ENCODE measurements at regions not wholly inside any gene's neighbourhood (a gene's known extent, or its start where the extent isn't known, plus 50 kb on each side); places are given as distances from the start of the nearest gene placed in this dataset.
"Not testable (repeated sequence)": the region's sequence is repeated elsewhere in the genome, so short reads cannot be mapped to it uniquely, and the experiment has no call there.

DNA sequence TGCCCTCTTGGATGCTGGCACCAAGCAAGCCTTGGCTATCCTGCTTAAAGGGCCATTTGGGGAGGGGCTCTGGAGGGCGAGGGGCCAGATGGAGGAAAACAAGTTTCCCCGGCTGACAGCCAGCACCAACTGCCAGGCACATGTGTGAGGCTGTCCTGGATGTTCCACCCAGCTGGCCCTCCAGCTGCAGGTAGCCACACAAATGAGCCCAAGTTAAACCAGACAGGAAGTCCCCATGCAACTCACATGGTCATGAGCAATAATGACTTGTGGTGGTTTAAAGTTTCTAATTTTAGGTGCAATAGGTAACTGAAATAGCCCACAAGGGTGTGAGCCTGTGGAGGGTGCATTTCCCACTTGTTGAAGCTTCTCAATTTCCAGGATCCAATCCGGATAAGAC is 198.0 kb downstream of the OTOP1 start:
- H3K27me3 ChIP-seq (replicated peaks); DNase-seq (ENCODE audit: low read depth in 1 of 2, low spot score in 2 of 2); H3K27ac ChIP-seq; H3K36me3 ChIP-seq; H3K4me3 ChIP-seq; H3K4me1 ChIP-seq (replicated peaks); H3K9me3 ChIP-seq (replicated peaks): not testable (repeated sequence)

DNA sequence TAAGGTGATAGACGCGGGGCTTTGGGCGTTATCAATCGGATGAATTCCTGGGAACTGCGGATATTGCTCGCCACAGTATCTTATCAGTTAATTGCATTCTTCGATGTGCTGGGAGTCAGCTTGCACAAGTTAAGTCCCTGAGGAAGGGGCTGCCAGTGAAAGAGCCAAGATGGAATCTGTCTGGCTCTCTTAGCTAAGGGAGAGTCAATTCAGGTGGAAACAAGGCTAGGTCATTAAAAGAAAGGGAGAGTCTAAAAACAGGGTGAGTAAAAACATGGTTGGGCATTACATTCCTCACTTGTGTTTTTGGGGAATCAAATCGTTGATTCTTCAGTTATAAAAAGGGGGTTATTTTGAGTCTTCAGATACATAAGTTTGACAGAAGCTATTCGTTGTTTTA is 196.2 kb downstream of the OTOP1 start:
- H3K4me3 ChIP-seq; H3K36me3 ChIP-seq; H3K27me3 ChIP-seq (replicated peaks); H3K27ac ChIP-seq; DNase-seq (ENCODE audit: low read depth in 1 of 2, low spot score in 2 of 2); H3K4me1 ChIP-seq (replicated peaks); H3K9me3 ChIP-seq (replicated peaks): not testable (repeated sequence)

DNA sequence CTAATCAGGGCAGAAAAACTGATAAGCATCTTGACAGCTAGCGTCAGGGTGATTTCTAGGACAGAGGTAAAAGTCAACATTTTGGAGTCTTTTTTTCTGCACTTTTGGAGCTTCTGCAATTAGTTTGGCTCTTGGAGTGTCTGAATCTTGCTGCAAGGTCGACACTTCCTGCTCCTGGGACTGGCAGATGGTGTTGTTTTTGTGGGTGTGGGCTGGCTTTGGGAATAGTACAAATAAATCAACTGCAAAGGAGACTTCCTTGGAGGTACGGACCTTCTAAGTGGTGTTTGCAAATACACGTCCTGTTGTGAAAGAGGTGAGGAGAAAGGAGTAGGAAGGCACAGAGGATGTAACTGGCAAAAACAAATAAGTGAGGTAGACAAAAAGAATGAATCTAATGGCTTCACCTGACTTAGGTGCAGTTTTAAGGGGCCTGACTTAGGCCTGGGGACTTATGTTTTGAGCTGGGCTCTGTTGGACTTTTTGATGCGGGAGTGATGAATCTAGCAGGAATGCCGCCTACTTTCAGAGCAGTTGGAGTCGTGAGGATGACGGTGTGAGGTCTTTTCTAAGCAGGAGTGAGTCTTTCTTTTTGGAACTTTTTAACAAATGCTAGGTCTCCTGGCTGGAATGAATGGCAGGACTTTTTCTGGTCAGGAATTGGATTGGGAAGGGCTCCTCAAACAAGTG is 195.1 kb downstream of the OTOP1 start:
- H3K4me3 ChIP-seq; H3K27ac ChIP-seq; H3K27me3 ChIP-seq (replicated peaks); H3K9me3 ChIP-seq (replicated peaks); H3K36me3 ChIP-seq; H3K4me1 ChIP-seq (replicated peaks): not testable (repeated sequence)
- DNase-seq (ENCODE audit: low read depth in 1 of 2, low spot score in 2 of 2), result peak in 1 of 2 experiments; percentile 10

DNA sequence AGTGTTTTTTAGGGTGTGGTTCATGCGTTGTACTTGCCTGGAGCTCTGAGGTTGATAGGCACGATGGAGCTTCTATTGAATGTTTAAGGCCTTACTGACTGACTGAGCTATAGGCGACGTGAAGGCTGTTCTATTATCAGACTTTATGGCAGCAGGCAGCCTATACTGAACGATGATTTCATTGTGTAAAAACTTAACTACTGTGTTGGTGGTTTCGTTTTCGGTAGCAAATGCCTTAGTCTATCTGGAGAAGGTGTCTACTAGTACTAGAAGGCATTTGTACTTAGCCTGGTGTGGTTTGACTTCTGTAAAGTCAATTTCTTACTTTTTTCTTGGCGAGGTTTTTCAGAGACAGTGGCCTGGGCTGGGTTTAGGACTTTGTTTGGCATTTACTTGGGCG is 194.4 kb downstream of the OTOP1 start:
- peak in 1 of 2 experiments; percentile 23 for DNase-seq (ENCODE audit: low read depth in 1 of 2, low spot score in 2 of 2)
- not testable (repeated sequence) for H3K4me3 ChIP-seq; H3K27ac ChIP-seq; H3K27me3 ChIP-seq (replicated peaks); H3K9me3 ChIP-seq (replicated peaks); H3K36me3 ChIP-seq; H3K4me1 ChIP-seq (replicated peaks)

DNA sequence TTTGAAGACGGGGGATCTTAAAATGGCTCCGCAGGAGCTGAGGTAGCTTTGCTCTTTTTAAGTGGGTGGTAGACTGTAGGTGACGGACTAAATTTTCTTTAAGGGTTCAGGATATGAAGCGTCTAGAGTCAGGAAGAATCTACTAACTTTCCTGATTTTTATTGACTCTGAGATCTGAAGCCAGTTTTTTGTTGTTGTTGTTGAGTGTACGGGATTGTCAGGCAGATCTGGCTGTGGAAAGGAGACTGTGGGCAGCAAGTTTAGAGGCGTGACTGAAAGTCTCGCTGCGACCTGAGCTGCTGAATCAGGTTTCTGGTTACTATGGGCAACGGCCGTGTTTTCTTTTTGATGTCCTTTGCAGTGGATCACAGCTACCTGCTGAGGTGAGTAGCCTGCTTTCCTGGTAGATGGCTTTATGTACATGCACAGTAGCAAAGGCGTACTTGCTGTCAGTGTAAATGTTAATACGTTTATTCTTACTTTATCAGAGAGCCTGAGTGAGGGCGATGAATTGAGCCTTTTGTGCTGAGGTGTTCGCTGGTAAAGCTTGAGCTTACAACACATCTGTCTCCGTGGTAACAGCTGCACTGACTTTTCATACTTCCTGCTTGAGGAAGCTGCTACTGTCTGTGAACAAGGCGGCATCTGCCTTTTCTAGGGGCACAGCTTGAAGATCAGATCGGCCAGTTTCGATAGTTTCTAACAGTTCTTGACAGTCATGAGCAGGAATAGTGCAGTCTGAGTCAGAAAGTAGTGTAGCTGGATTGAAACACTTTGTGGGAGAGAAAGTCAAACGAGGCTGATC is 193.7 kb downstream of the OTOP1 start:
- not testable (repeated sequence) for H3K9me3 ChIP-seq (replicated peaks); H3K4me3 ChIP-seq; H3K27ac ChIP-seq; H3K27me3 ChIP-seq (replicated peaks); H3K36me3 ChIP-seq; H3K4me1 ChIP-seq (replicated peaks)
- peak in 1 of 2 experiments; percentile 27 for DNase-seq (ENCODE audit: low read depth in 1 of 2, low spot score in 2 of 2)

DNA sequence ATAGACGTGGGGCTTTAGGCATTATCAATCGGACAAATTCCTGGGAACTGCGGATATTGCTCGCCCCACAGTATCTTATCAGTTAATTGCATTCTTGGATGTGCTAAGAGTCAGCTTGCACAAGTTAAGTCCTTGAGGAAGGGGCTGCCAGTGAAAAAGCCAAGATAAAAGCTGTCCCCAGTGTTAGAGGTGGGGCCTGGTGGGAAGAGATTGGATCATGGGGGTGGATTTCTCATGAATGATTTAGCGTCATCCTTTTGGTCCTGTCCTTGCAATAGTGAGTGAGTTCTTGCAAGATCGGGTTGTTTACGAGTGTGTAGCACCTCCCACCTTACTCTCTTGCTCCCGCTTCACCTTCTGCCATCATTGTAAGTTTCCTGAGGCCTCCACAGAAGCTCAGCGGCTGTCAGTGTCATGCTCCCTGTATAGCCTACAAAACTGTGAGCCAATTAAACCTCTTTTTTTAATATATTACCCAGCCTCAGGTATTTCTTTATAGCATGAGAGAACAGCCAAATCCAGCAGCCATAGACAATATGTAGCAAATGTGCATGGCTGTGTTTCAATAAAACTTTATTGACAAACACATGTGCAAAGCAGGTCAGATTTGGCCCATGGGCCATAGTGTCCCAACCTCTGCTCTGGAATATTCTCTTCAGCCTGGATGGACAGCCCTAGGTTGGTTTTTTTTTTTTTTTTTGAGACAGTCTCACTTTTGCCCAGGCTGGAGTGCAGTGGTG is 189.2 kb downstream of the OTOP1 start:
- not testable (repeated sequence) for H3K9me3 ChIP-seq (replicated peaks); H3K27me3 ChIP-seq (replicated peaks); H3K4me1 ChIP-seq (replicated peaks); H3K4me3 ChIP-seq; DNase-seq (ENCODE audit: low read depth in 1 of 2, low spot score in 2 of 2); H3K36me3 ChIP-seq; H3K27ac ChIP-seq

- not testable (repeated sequence) for H3K36me3 ChIP-seq; H3K27ac ChIP-seq; DNase-seq (ENCODE audit: low read depth in 1 of 2, low spot score in 2 of 2); H3K27me3 ChIP-seq (replicated peaks); H3K9me3 ChIP-seq (replicated peaks); H3K4me3 ChIP-seq; H3K4me1 ChIP-seq (replicated peaks)
Measured at GRCh38 chr4:4045823-4046222, 180.9 kb downstream of the OTOP1 start.

GRCh38 chr4:4046686-4047085 is 180.0 kb downstream of the OTOP1 start:
- not testable (repeated sequence) for DNase-seq (ENCODE audit: low read depth in 1 of 2, low spot score in 2 of 2); H3K36me3 ChIP-seq; H3K27ac ChIP-seq; H3K9me3 ChIP-seq (replicated peaks); H3K4me1 ChIP-seq (replicated peaks); H3K4me3 ChIP-seq; H3K27me3 ChIP-seq (replicated peaks)

- not testable (repeated sequence) for H3K36me3 ChIP-seq; DNase-seq (ENCODE audit: low read depth in 1 of 2, low spot score in 2 of 2); H3K27ac ChIP-seq; H3K4me3 ChIP-seq; H3K9me3 ChIP-seq (replicated peaks); H3K27me3 ChIP-seq (replicated peaks); H3K4me1 ChIP-seq (replicated peaks)
Measured at GRCh38 chr4:4047202-4047601, 179.5 kb downstream of the OTOP1 start.

DNA sequence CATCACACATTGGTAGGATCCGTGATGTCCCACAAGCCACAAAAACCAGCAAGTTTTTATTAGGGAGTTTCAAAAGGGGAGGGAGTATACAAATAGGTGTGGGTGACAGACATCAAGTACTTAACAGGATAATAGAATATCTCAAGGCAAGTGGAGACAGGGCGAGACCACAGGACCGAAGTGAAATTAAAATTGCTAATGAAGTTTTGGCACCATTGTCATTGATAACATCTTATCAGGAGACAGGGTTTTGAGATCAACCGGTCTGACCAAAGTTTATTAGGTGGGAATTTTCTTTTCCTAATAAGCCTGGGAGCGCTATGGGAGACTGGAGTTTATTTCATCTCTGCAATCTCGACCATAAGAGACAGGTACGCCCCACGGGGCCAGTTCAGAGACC is 178.5 kb downstream of the OTOP1 start:
- H3K9me3 ChIP-seq (replicated peaks); H3K36me3 ChIP-seq; H3K27me3 ChIP-seq (replicated peaks); DNase-seq (ENCODE audit: low read depth in 1 of 2, low spot score in 2 of 2); H3K4me3 ChIP-seq; H3K4me1 ChIP-seq (replicated peaks); H3K27ac ChIP-seq: not testable (repeated sequence)

GRCh38 chr4:4050781-4051180 is 175.9 kb downstream of the OTOP1 start:
- not testable (repeated sequence) for DNase-seq (ENCODE audit: low read depth in 1 of 2, low spot score in 2 of 2); H3K27me3 ChIP-seq (replicated peaks); H3K36me3 ChIP-seq; H3K9me3 ChIP-seq (replicated peaks); H3K4me1 ChIP-seq (replicated peaks); H3K4me3 ChIP-seq; H3K27ac ChIP-seq

DNA sequence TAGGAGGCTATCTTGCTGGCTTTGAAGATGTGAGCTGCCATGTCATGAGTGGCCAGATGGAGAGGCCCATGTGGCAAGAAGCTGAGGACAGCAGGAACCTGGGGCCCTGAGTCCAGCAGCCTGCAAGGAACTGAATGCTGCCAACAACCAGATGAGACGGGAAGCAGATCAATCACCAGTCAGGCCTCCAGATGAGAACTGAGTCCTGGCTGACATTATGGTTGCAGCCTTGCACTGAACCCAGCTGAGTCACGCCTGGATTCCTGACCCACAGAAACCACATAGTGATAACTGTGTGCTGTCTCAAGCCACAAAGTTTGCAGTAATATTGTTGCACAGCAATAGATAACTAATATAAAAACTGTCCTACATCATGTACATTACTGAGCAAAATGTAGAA is 173.8 kb downstream of the OTOP1 start:
- not testable (repeated sequence) for H3K4me1 ChIP-seq (replicated peaks); H3K27me3 ChIP-seq (replicated peaks); H3K36me3 ChIP-seq; H3K4me3 ChIP-seq; DNase-seq (ENCODE audit: low read depth in 1 of 2, low spot score in 2 of 2); H3K27ac ChIP-seq; H3K9me3 ChIP-seq (replicated peaks)

DNA sequence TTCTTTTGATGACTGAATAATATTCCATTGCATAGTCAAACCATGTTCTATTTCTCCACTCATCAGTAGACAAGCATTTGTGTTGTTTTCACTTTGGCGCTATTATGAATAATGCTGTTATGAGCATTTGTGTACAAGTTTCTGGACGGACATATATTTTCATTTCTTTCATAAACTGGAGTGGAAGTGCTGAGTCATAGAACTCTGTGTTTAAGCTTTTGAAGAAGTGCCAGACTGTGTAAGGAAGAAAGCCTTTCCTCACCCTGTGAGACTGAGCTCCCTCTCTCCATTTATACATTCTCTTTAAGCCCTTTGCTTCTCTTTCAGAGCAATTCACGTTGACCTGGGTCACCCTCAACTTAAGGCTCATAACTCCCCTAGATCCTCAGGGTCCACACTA is 169.5 kb downstream of the OTOP1 start:
- not testable (repeated sequence) for H3K27ac ChIP-seq; DNase-seq (ENCODE audit: low read depth in 1 of 2, low spot score in 2 of 2); H3K27me3 ChIP-seq (replicated peaks); H3K4me1 ChIP-seq (replicated peaks); H3K9me3 ChIP-seq (replicated peaks); H3K4me3 ChIP-seq; H3K36me3 ChIP-seq

GRCh38 chr4:4084171-4084570 is 142.6 kb downstream of the OTOP1 start:
- H3K36me3 ChIP-seq; DNase-seq (ENCODE audit: low read depth in 1 of 2, low spot score in 2 of 2); H3K9me3 ChIP-seq (replicated peaks); H3K27me3 ChIP-seq (replicated peaks); H3K4me3 ChIP-seq; H3K27ac ChIP-seq; H3K4me1 ChIP-seq (replicated peaks): not testable (repeated sequence)
